ENCODE measurements at regions not wholly inside any gene's neighbourhood (a gene's known extent, or its start where the extent isn't known, plus 50 kb on each side); places are given as distances from the start of the nearest gene placed in this dataset.
A peak's percentile ranks its signal among the peaks of the same experiment; 100 is the strongest.

- H3K27me3 Mint-ChIP-seq (ENCODE audit: low read depth) = no peaks in the 10 kb centered on the region
- TF ChIP-seq, protein P1, sequence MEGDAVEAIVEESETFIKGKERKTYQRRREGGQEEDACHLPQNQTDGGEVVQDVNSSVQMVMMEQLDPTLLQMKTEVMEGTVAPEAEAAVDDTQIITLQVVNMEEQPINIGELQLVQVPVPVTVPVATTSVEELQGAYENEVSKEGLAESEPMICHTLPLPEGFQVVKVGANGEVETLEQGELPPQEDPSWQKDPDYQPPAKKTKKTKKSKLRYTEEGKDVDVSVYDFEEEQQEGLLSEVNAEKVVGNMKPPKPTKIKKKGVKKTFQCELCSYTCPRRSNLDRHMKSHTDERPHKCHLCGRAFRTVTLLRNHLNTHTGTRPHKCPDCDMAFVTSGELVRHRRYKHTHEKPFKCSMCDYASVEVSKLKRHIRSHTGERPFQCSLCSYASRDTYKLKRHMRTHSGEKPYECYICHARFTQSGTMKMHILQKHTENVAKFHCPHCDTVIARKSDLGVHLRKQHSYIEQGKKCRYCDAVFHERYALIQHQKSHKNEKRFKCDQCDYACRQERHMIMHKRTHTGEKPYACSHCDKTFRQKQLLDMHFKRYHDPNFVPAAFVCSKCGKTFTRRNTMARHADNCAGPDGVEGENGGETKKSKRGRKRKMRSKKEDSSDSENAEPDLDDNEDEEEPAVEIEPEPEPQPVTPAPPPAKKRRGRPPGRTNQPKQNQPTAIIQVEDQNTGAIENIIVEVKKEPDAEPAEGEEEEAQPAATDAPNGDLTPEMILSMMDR (IDR thresholded peaks at IDR 0.05; ENCODE audit: unreplicated experiment in 3 of 3) = no peak
Observed at GRCh38 chr4:30903502-30904214, 183.5 kb downstream of the PCDH7 start.

DNA sequence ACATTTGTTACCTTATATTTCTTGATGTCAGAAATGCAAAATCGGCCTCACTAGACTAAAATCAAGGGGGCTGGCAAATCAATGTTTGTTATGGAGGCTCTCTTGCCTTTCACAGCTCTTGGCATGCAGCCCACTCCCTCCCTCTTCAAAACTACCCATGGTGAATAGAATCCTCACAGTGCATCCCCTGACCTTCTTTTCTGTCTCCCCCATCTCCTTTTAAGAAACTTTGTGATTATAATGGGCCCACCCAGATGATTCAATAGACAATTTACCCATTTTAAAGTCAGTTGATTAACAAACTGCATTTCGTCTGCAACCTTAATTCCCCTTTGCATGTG lies 184.0 kb downstream of the PCDH7 start:
- no peak overlapping the region for H3K4me3 Mint-ChIP-seq
- H3K27me3 Mint-ChIP-seq (ENCODE audit: low read depth) = no peaks in the 10 kb centered on the region
- peak overlapping the region; percentile 13 to 24 (median 17) for H3K27ac Mint-ChIP-seq
- peaks cover 3% of the 10 kb centered on the region for H3K36me3 Mint-ChIP-seq (ENCODE audit: low read depth)
- peaks cover 7% of the 10 kb centered on the region for H3K9me3 Mint-ChIP-seq
- H3K4me1 Mint-ChIP-seq = no peaks in the 10 kb centered on the region
- TF ChIP-seq, protein P1 (IDR thresholded peaks at IDR 0.05; ENCODE audit: unreplicated experiment in 3 of 3) = no peak

More at GRCh38 chr4:30903502-30904214, 183.5 kb downstream of the PCDH7 start:
- peaks cover 5% of the 10 kb centered on the region for H3K36me3 Mint-ChIP-seq (ENCODE audit: low read depth)
- H3K4me1 Mint-ChIP-seq = no peaks in the 10 kb centered on the region
- H3K9me3 Mint-ChIP-seq = peaks cover 4% of the 10 kb centered on the region
- no peak overlapping the region for H3K4me3 Mint-ChIP-seq
- H3K27ac Mint-ChIP-seq = peak overlapping the region; percentile 13 to 24 (median 17)

DNA sequence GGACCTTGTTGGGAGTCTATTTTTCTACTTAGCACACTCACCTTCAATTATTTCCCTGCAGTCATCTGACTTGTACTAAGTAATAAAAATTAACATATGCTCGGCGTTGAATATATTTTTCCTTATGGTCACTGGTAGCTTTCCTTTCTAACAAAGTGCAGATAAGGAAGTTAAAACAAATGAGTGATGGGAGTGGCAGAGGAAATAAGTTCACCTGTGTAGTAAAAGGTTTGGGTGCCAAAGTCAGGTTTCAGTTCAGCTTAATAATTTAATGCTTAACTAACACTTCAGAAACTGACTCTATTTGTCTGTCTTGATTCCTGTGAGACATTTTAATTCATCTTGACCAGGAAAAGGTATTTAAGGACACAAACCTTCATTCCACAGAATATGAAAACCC lies 184.4 kb downstream of the PCDH7 start:
- no peaks in the 10 kb centered on the region for H3K4me1 Mint-ChIP-seq
- H3K27me3 Mint-ChIP-seq (ENCODE audit: low read depth) = no peaks in the 10 kb centered on the region
- TF ChIP-seq, protein P1 (IDR thresholded peaks at IDR 0.05; ENCODE audit: unreplicated experiment in 3 of 3) = no peak
- no peaks in the 10 kb centered on the region for H3K36me3 Mint-ChIP-seq (ENCODE audit: low read depth)
- H3K9me3 Mint-ChIP-seq = peaks cover 11% of the 10 kb centered on the region
- H3K27ac Mint-ChIP-seq = peak overlapping the region; percentile 13 to 24 (median 17)
- H3K4me3 Mint-ChIP-seq = no peak overlapping the region

- H3K9me3 Mint-ChIP-seq = peaks cover 15% of the 10 kb centered on the region
- H3K36me3 Mint-ChIP-seq (ENCODE audit: low read depth) = no peaks in the 10 kb centered on the region
- peak overlapping the region in 1 of 3 experiments; percentile 32 for H3K27ac Mint-ChIP-seq
- H3K27me3 Mint-ChIP-seq (ENCODE audit: low read depth) = no peaks in the 10 kb centered on the region
- no peak overlapping the region for H3K4me3 Mint-ChIP-seq
- TF ChIP-seq, protein P1 (IDR thresholded peaks at IDR 0.05; ENCODE audit: unreplicated experiment in 3 of 3) = no peak
- peaks cover 8% of the 10 kb centered on the region for H3K4me1 Mint-ChIP-seq
Observed at GRCh38 chr4:30912098-30912714, 192.0 kb downstream of the PCDH7 start.

DNA sequence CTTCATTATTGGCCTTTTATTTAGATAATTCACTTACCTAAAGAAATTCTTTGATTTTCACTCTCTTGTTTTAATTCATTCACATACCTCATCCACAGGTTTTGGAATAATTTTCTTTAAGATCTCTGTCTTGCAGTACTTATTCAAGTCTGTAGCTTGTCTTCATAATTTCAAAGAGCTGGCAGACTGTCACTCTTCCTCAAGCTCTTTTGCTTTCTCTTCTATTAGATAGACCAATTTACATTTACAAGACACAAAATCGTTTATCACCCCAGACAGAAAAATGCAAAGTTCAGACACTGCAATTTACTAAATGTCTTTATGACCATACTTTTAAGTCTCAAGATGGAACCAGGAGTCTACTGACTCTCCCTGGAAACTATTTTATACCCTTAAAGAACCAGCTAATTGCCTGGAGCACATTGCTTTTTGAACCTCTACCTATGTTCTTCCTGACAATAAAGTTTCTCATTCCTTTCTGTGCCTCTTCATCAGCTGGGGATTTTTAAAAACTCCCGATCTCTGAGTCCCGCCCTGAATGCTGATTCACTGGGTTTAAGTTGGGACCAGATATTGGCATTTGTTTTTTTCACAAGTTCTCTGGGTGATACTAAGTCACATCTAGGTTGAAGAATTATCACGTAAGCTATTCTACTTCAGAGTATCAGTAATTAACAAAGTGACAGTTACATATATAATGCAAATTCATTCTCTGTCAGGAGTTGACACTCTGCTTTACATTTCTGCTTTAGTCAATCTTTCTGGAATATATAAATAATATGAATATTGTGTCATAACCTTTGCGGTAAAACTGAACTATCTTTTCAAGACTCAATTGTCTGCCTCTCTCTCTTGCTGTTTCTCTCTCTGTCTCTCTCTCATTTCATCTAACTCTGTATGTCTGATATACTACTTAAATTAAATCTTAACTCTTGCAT lies 196.4 kb downstream of the PCDH7 start:
- no peaks in the 10 kb centered on the region for H3K9me3 Mint-ChIP-seq
- H3K27me3 Mint-ChIP-seq (ENCODE audit: low read depth) = no peaks in the 10 kb centered on the region

More for the DNA sequence above, 196.4 kb downstream of the PCDH7 start:
- no peak overlapping the region for H3K27ac Mint-ChIP-seq
- H3K4me1 Mint-ChIP-seq = peaks cover 13% of the 10 kb centered on the region
- H3K4me3 Mint-ChIP-seq = no peak overlapping the region
- H3K36me3 Mint-ChIP-seq (ENCODE audit: low read depth) = peaks cover 7% of the 10 kb centered on the region
- TF ChIP-seq, protein P1 (IDR thresholded peaks at IDR 0.05; ENCODE audit: unreplicated experiment in 3 of 3) = no peak

Measured in nephron (organoid).